Choroid plexus epithelial cell (primary cell): ENCODE measurements at regions not wholly inside any gene's neighbourhood (a gene's known extent, or its start where the extent isn't known, plus 50 kb on each side); places are given as distances from the start of the nearest gene placed in this dataset.

Source experiments
- DNase-seq: peaks from one replicate; pipeline ENCODE4 v3.0.0-alpha.2; 2010; ENCODE audit warnings: low read depth
- H3K4me3 ChIP-seq: 2 replicates; pipeline ENCODE4 v1.5.1; 2011; ENCODE audit warnings: low read depth, mild to moderate bottlenecking, control low read depth, low read length, moderate library complexity
- TF ChIP-seq, protein P1 (sequence below): conservative IDR thresholded peaks from 2 replicates; pipeline ENCODE4 v1.5.1; 2011; ENCODE audit warnings: low read depth, mild to moderate bottlenecking, control low read depth, inconsistent platforms, low read length, moderate library complexity

GRCh38 chr19:31983647-31984046 is 361.8 kb upstream of the ZNF507 start:
- no peak for DNase-seq
- H3K4me3 ChIP-seq = no peak overlapping the region
- TF ChIP-seq, protein P1, sequence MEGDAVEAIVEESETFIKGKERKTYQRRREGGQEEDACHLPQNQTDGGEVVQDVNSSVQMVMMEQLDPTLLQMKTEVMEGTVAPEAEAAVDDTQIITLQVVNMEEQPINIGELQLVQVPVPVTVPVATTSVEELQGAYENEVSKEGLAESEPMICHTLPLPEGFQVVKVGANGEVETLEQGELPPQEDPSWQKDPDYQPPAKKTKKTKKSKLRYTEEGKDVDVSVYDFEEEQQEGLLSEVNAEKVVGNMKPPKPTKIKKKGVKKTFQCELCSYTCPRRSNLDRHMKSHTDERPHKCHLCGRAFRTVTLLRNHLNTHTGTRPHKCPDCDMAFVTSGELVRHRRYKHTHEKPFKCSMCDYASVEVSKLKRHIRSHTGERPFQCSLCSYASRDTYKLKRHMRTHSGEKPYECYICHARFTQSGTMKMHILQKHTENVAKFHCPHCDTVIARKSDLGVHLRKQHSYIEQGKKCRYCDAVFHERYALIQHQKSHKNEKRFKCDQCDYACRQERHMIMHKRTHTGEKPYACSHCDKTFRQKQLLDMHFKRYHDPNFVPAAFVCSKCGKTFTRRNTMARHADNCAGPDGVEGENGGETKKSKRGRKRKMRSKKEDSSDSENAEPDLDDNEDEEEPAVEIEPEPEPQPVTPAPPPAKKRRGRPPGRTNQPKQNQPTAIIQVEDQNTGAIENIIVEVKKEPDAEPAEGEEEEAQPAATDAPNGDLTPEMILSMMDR = no peak

DNA sequence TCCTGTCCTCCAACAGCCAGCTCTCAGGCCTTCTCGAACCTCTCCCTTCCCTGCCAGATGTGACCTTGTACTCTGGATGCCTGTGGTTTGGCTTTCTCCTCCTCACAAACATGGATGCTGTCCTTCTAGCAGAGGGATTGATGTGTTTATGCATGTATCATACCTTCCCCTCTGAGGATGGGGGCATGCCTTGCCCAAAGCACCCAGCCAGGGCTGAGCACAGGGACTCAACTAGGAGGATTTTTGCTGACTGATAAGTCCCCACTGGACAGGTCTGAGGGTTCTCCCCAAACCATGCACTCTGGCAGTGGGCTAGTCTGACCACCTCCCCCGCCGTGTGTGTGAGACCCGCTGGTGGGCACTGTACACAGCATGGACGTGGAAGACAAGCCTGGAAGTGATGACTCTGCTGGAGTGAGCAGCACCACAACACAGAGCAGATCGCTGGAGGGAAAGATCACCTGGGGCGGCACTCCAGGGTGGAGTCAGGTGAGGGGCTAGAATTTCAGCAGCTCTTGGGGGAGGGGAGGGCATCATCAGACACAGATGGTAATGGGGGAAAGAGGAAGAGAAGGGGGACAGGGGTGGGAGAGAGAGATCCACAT is 360.3 kb upstream of the ZNF507 start:
- DNase-seq = no peak
- no peak overlapping the region for H3K4me3 ChIP-seq
- TF ChIP-seq, protein P1 = no peak

GRCh38 chr19:31986951-31987350 is 358.5 kb upstream of the ZNF507 start:
- no peak for DNase-seq
- TF ChIP-seq, protein P1 = no peak
- no peak overlapping the region for H3K4me3 ChIP-seq

DNA sequence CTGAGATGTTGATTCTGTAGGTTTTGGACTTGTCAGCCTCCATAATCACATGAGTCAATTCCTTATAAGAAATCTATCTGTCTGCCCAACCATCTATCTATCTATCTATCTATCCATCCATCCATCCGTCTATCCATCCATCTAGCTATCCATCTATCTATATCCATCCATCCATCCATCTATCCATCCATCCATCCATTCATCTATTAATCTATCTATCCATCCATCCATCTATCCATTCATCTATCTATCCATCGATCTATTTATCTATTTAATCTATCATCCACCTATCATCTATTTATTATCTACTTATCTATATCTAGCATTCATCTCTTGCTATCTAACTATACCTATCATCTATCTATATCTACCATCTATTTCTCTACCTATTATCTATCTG is 357.2 kb upstream of the ZNF507 start:
- TF ChIP-seq, protein P1 = no peak
- DNase-seq = no peak
- no peak overlapping the region for H3K4me3 ChIP-seq

DNA sequence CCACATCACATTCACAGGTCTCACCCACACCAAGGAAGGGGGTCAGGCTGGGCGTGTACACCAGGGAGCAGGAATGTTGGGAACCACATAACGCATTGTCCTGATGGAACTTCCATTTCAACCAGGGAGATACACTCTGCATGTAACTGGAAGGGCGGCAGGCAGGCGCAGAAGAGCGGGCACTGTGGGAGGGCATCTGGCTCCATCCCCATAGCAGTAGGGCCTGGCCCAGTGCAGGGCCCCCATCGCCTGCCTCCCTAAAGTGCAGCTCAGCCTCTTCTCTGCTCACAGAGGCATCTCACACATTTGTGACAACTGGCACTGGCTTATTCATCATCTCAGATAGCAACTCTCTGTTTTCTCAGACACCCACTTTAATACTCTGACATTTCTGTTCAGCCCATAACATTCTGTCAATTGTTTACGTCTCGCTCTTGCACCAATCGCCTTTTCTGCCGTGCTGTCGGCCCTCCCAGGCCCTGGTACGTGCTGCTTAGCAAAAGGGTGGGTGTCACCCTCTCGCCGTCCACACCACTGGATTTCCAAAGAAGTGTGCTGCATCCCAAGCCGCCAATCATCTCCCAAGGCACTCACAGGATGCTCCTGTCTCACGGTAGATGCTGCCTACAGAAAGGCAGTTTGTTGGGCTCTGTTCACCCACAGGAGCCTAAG is 353.3 kb upstream of the ZNF507 start:
- no peak overlapping the region for H3K4me3 ChIP-seq
- no peak for DNase-seq
- TF ChIP-seq, protein P1 = no peak

- TF ChIP-seq, protein P1 = no peak
- DNase-seq = no peak
- H3K4me3 ChIP-seq = no peak overlapping the region
Observed at GRCh38 chr19:31992750-31993149, 352.7 kb upstream of the ZNF507 start.

DNA sequence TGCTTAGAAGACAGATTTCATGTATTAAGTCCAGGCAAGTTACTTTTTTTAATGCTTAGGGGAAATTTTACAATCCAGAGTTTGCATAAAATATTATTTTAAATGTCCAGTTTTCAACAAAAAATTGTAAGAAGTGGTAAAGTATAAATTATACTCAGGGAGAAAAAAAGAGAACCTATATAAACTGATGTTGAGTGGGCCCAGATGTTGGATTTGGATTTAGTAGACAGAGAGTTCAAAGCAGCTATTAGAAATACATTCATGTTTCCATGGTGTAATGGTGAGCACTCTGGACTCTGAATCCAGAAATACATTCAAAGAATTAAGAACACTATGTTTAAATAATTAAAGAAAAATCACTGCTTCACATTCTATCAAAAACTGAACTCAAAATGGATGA is 349.9 kb upstream of the ZNF507 start:
- no peak overlapping the region for H3K4me3 ChIP-seq
- DNase-seq = no peak
- TF ChIP-seq, protein P1 = no peak
